ENCODE measurements at regions not wholly inside any gene's neighbourhood (a gene's known extent, or its start where the extent isn't known, plus 50 kb on each side); places are given as distances from the start of the nearest gene placed in this dataset.

- DNase-seq: no peak
Measured at GRCh38 chr4:182969651-182970279, 52.6 kb upstream of the DCTD start.

GRCh38 chr4:182968917-182969650 is 51.9 kb upstream of the DCTD start:
- DNase-seq: no peak

- DNase-seq: no peak
Measured at GRCh38 chr4:182967403-182967802, 50.2 kb upstream of the DCTD start.
